IMR-90 (cell line): ENCODE measurements at regions not wholly inside any gene's neighbourhood (a gene's known extent, or its start where the extent isn't known, plus 50 kb on each side); places are given as distances from the start of the nearest gene placed in this dataset.

Experiments used
- ATAC-seq: fragments of 200-7000 bp; cut with Tn5 transposase; 2 replicates; pipeline ENCODE4 v1.9.1; 2020; ENCODE audit warnings: low read depth, mild to moderate bottlenecking, moderate library complexity
- BruUV-seq: library from RNA; stranded (reverse); fragments of 400-500 nt; replicated peaks from 2 replicates; lab custom pipeline; 2021; lab: Mats Ljungman, UMichigan
- CTCF ChIA-PET: fragments of 300-600 bp; formaldehyde crosslinking; extraction: SDS; loops from one replicate; lab custom pipeline; 2021; ENCODE audit warnings: antibody characterized with exemption; lab: Yijun Ruan, JAX
- POLR2A ChIA-PET: fragments of 300-600 bp; sonication (Branson Sonifier 250); formaldehyde crosslinking; loops from one replicate; lab custom pipeline; 2022; ENCODE audit warnings: antibody characterized with exemption; ENCODE audit not compliant: unreplicated experiment; lab: Charles Lee
- DNase-seq: peaks from one replicate; pipeline ENCODE4 v3.0.0; 2013
- H2AFZ ChIP-seq: replicated peaks from 2 replicates; pipeline ENCODE3; 2013; ENCODE audit warnings: low read length, mild to moderate bottlenecking; ENCODE audit not compliant: poor library complexity
- H2AK5ac ChIP-seq: 2 replicates; pipeline ENCODE4 v1.6.1; 2013; ENCODE audit warnings: low read depth, low read length, inconsistent platforms
- H2AK9ac ChIP-seq: replicated peaks from 2 replicates; pipeline ENCODE3; 2013; ENCODE audit warnings: mild to moderate bottlenecking, low read depth, low read length, moderate library complexity; ENCODE audit not compliant: poor library complexity
- H2BK120ac ChIP-seq: 2 replicates; pipeline ENCODE4 v1.6.1; 2013; ENCODE audit warnings: low read depth, low read length, inconsistent platforms
- H2BK15ac ChIP-seq: 3 replicates; pipeline ENCODE4 v1.6.1; 2013; ENCODE audit warnings: low read depth, low read length, inconsistent platforms
- H2BK20ac ChIP-seq: 2 replicates; pipeline ENCODE4 v1.6.1; 2013; ENCODE audit warnings: low read depth, mild to moderate bottlenecking, inconsistent platforms, low read length, moderate library complexity
- H2BK5ac ChIP-seq: 2 replicates; pipeline ENCODE4 v1.6.1; 2013; ENCODE audit warnings: mild to moderate bottlenecking, low read depth, low read length, inconsistent platforms; ENCODE audit not compliant: poor library complexity, severe bottlenecking
- H3K14ac ChIP-seq: replicated peaks from 2 replicates; pipeline ENCODE4 v1.6.1; 2013; ENCODE audit warnings: low read depth, low read length, inconsistent platforms
- H3K18ac ChIP-seq: 2 replicates; pipeline ENCODE4 v1.6.1; 2013; ENCODE audit warnings: low read depth, low read length, control low read depth
- H3K23ac ChIP-seq: 2 replicates; pipeline ENCODE4 v1.6.1; 2013; ENCODE audit warnings: low read depth, low read length, inconsistent platforms
- H3K27ac ChIP-seq: 2 replicates; pipeline ENCODE4 v1.5.1; 2013; ENCODE audit warnings: mild to moderate bottlenecking, control low read depth, low read length; ENCODE audit not compliant: insufficient read depth
- H3K27me3 ChIP-seq: 2 replicates; pipeline ENCODE4 v1.6.1; 2013; ENCODE audit warnings: low read length; ENCODE audit not compliant: control insufficient read depth, insufficient read depth
- H3K36me3 ChIP-seq: 2 replicates; pipeline ENCODE4 v1.6.1; 2013; ENCODE audit warnings: low read length, mixed read lengths; ENCODE audit not compliant: control insufficient read depth, insufficient read depth
- H3K4ac ChIP-seq: 2 replicates; pipeline ENCODE4 v1.6.1; 2013; ENCODE audit warnings: low read depth, low read length, inconsistent platforms
- H3K4me1 ChIP-seq: 2 replicates; pipeline ENCODE4 v1.6.1; 2013; ENCODE audit warnings: low read length, mixed read lengths; ENCODE audit not compliant: control insufficient read depth, insufficient read depth
- H3K4me2 ChIP-seq: 2 replicates; pipeline ENCODE4 v1.6.1; 2013; ENCODE audit warnings: low read depth, mild to moderate bottlenecking, control low read depth, low read length, moderate library complexity
- H3K4me3 ChIP-seq: 2 replicates; pipeline ENCODE4 v1.5.1; 2013; ENCODE audit warnings: low read depth, mild to moderate bottlenecking, control low read depth, low read length, moderate library complexity; ENCODE audit not compliant: insufficient read depth
- H3K56ac ChIP-seq: 2 replicates; pipeline ENCODE4 v1.6.1; 2013; ENCODE audit warnings: low read length, inconsistent platforms; ENCODE audit not compliant: insufficient read depth; ENCODE audit errors: extremely low read depth
- H3K79me1 ChIP-seq, 2 experiments: 2 replicates each; pipeline ENCODE4 v1.6.1; 2013; ENCODE audit warnings: low read length in 2 of 2, inconsistent platforms in 1 of 2, low read depth in 1 of 2
- H3K9ac ChIP-seq: 2 replicates; pipeline ENCODE4 v1.6.1; 2013; ENCODE audit warnings: low read depth, low read length, control low read depth
- H3K9me1 ChIP-seq: 2 replicates; pipeline ENCODE4 v1.6.1; 2013; ENCODE audit warnings: low read length, inconsistent platforms; ENCODE audit not compliant: insufficient read depth
- H3K9me3 ChIP-seq: 2 replicates; pipeline ENCODE4 v1.6.1; 2013; ENCODE audit warnings: low read length; ENCODE audit not compliant: control insufficient read depth, insufficient read depth
- H4K20me1 ChIP-seq: 2 replicates; pipeline ENCODE4 v1.6.1; 2013; ENCODE audit warnings: low read length, inconsistent platforms; ENCODE audit not compliant: insufficient read depth
- H4K5ac ChIP-seq: 2 replicates; pipeline ENCODE4 v1.6.1; 2013; ENCODE audit warnings: mild to moderate bottlenecking, low read depth, low read length, control low read depth
- H4K8ac ChIP-seq, 2 experiments: 2 replicates each; pipeline ENCODE4 v1.6.1; 2013; ENCODE audit warnings: low read depth in 2 of 2, low read length in 2 of 2, control low read depth in 1 of 2, inconsistent platforms in 1 of 2
- H4K91ac ChIP-seq: 2 replicates; pipeline ENCODE4 v1.6.1; 2013; ENCODE audit warnings: low read depth, low read length, inconsistent platforms; ENCODE audit not compliant: insufficient read depth
- BHLHE40 ChIP-seq: fragments of 150-350 bp; IDR thresholded peaks from 2 replicates; pipeline ENCODE4 v1.6.1; 2016; ENCODE audit warnings: mild to moderate bottlenecking, low read depth, low read length
- CEBPB ChIP-seq: IDR thresholded peaks from 2 replicates; pipeline ENCODE4 v1.6.1; 2012; ENCODE audit warnings: low read depth, low read length, improper control_type of control experiment
- CHD1 ChIP-seq: IDR thresholded peaks from 2 replicates; pipeline ENCODE4 v1.6.1; 2012; ENCODE audit warnings: low read depth, low read length, improper control_type of control experiment
- FOS ChIP-seq: fragments of 150-350 bp; IDR thresholded peaks from 2 replicates; pipeline ENCODE4 v1.6.1; 2016; ENCODE audit warnings: low read depth, low read length
- MAFK ChIP-seq: IDR thresholded peaks from 2 replicates; pipeline ENCODE4 v1.6.1; 2012; ENCODE audit warnings: low read depth, low read length, improper control_type of control experiment
- MAZ ChIP-seq: IDR thresholded peaks from 2 replicates; pipeline ENCODE4 v1.6.1; 2012; ENCODE audit warnings: low read depth, mild to moderate bottlenecking, low read length, improper control_type of control experiment, moderate library complexity, borderline replicate concordance
- MXI1 ChIP-seq: IDR thresholded peaks from 2 replicates; pipeline ENCODE4 v1.6.1; 2012; ENCODE audit warnings: low read depth, mild to moderate bottlenecking, low read length, moderate library complexity, borderline replicate concordance
- POLR2A ChIP-seq: IDR thresholded peaks from 2 replicates; pipeline ENCODE4 v1.6.1; 2012; ENCODE audit warnings: mild to moderate bottlenecking, low read depth, low read length
- RAD21 ChIP-seq: IDR thresholded peaks from 2 replicates; pipeline ENCODE4 v1.6.1; 2012; ENCODE audit warnings: low read length, improper control_type of control experiment
- RCOR1 ChIP-seq: IDR thresholded peaks from 2 replicates; pipeline ENCODE4 v1.6.1; 2012; ENCODE audit warnings: mild to moderate bottlenecking, low read length, improper control_type of control experiment; ENCODE audit not compliant: insufficient replicate concordance
- RFX5 ChIP-seq: IDR thresholded peaks from 2 replicates; pipeline ENCODE4 v1.8.0; 2012; ENCODE audit warnings: low read depth, mild to moderate bottlenecking, low read length, moderate library complexity
- SMC3 ChIP-seq: fragments of 150-350 bp; IDR thresholded peaks from 2 replicates; pipeline ENCODE4 v1.6.1; 2016; ENCODE audit warnings: low read depth, mild to moderate bottlenecking, antibody characterized with exemption, low read length, moderate library complexity
- WGBS, 2 experiments: methylation state at CpG; one replicate each; pipeline versions ENCODE4 v1.1.5 to v1.1.7; 2013; ENCODE audit warnings: missing lambda C conversion rate in 2 of 2; ENCODE audit not compliant: insufficient read length in 1 of 2; ENCODE audit errors: extremely low coverage in 2 of 2; 5-methylcytosine and 5-hydroxymethylcytosine counted together
- dilution Hi-C: fragments of 300-500 bp; cut with HindIII; formaldehyde crosslinking; loops from one replicate; pipeline ENCODE4 v1.14.3; 2018; ENCODE audit warnings: low sequenced_read_pairs; ENCODE audit not compliant: unreplicated experiment
- in situ Hi-C: fragments of 300-500 bp; cut with MboI; formaldehyde crosslinking; loops from 3 replicates; pipeline ENCODE4 v1.14.3; 2019; ENCODE audit warnings: low sequenced_read_pairs, inconsistent platforms, mixed read lengths
- intact Hi-C: fragments of 100-400 bp; cut with micrococcal nuclease; formaldehyde crosslinking; loops from 2 replicates; pipeline ENCODE4 v1.10.0; 2022
- TF ChIP-seq, protein P1 (sequence below): conservative IDR thresholded peaks from 2 replicates; pipeline ENCODE4 v1.5.1; 2012; ENCODE audit warnings: mild to moderate bottlenecking, low read depth, low read length, improper control_type of control experiment
- TF ChIP-seq, protein P2 (sequence below): fragments of 150-350 bp; IDR thresholded peaks from 2 replicates; pipeline ENCODE4 v1.6.1; 2016; ENCODE audit warnings: low read depth, mild to moderate bottlenecking, low read length, moderate library complexity, borderline replicate concordance
- TF ChIP-seq, protein P3 (sequence below): fragments of 150-350 bp; IDR thresholded peaks from 2 replicates; pipeline ENCODE4 v1.6.1; 2017; ENCODE audit warnings: mild to moderate bottlenecking, antibody characterized with exemption, low read length, low read depth

GRCh38 chr12:67217647-67218046 is 51.5 kb upstream of the CAND1 start:
- no TSS peak for BruUV-seq
- Histone ChIP-seq H3K23ac (no peak overlapping the region), H3K4me2 (no peak overlapping the region), H3K9me3 (no peaks in the 10 kb centered on the region), H3K27ac (no peak overlapping the region), H4K5ac (no peak overlapping the region), H3K4me1 (no peaks in the 10 kb centered on the region), H3K9ac (no peak overlapping the region), H2BK15ac (no peak overlapping the region), H2BK120ac (no peak overlapping the region), H2AFZ (no peak overlapping the region), H3K9me1 (no peaks in the 10 kb centered on the region), H3K14ac (no peak overlapping the region), H2BK20ac (no peak overlapping the region), H4K91ac (no peak overlapping the region), H2AK5ac (no peak overlapping the region), H3K4ac (no peak overlapping the region), H3K36me3 (no peaks in the 10 kb centered on the region), H3K18ac (no peak overlapping the region), H4K8ac (no peak overlapping the region), H3K4me3 (no peak overlapping the region), H2AK9ac (no peak overlapping the region), H3K56ac (no peak overlapping the region), H2BK5ac (no peak overlapping the region), H4K20me1 (no peaks in the 10 kb centered on the region), H3K79me1 (no peaks in the 10 kb centered on the region), H3K27me3 (peaks cover 2% of the 10 kb centered on the region; the same call in 1 of the 2 replicates)
- WGBS, 2 experiments = 47% methylated on average over 3 of the region's 6 CpGs; no CpG with 5 or more reads in 1 of the 2 experiments
- no peak for DNase-seq
- in situ Hi-C loops (no loop called here), intact Hi-C loops (no loop called here), dilution Hi-C loops (no loop called here)
- no peak for TF ChIP-seq FOS
- TF ChIP-seq, protein P1, sequence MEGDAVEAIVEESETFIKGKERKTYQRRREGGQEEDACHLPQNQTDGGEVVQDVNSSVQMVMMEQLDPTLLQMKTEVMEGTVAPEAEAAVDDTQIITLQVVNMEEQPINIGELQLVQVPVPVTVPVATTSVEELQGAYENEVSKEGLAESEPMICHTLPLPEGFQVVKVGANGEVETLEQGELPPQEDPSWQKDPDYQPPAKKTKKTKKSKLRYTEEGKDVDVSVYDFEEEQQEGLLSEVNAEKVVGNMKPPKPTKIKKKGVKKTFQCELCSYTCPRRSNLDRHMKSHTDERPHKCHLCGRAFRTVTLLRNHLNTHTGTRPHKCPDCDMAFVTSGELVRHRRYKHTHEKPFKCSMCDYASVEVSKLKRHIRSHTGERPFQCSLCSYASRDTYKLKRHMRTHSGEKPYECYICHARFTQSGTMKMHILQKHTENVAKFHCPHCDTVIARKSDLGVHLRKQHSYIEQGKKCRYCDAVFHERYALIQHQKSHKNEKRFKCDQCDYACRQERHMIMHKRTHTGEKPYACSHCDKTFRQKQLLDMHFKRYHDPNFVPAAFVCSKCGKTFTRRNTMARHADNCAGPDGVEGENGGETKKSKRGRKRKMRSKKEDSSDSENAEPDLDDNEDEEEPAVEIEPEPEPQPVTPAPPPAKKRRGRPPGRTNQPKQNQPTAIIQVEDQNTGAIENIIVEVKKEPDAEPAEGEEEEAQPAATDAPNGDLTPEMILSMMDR = no peak
- TF ChIP-seq BHLHE40 = no peak
- no peak for TF ChIP-seq MXI1
- TF ChIP-seq, protein P2, sequence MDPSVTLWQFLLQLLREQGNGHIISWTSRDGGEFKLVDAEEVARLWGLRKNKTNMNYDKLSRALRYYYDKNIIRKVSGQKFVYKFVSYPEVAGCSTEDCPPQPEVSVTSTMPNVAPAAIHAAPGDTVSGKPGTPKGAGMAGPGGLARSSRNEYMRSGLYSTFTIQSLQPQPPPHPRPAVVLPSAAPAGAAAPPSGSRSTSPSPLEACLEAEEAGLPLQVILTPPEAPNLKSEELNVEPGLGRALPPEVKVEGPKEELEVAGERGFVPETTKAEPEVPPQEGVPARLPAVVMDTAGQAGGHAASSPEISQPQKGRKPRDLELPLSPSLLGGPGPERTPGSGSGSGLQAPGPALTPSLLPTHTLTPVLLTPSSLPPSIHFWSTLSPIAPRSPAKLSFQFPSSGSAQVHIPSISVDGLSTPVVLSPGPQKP = no peak
- TF ChIP-seq MAZ = no peak
- no peak for TF ChIP-seq RAD21
- TF ChIP-seq CHD1 = no peak
- no peak for TF ChIP-seq MAFK
- no peak for TF ChIP-seq SMC3
- no peak for TF ChIP-seq CEBPB
- TF ChIP-seq, protein P3, sequence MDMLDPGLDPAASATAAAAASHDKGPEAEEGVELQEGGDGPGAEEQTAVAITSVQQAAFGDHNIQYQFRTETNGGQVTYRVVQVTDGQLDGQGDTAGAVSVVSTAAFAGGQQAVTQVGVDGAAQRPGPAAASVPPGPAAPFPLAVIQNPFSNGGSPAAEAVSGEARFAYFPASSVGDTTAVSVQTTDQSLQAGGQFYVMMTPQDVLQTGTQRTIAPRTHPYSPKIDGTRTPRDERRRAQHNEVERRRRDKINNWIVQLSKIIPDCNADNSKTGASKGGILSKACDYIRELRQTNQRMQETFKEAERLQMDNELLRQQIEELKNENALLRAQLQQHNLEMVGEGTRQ = no peak
- no peak for TF ChIP-seq RCOR1
- TF ChIP-seq POLR2A = no peak
- no peak for TF ChIP-seq RFX5
- ChIA-PET POLR2A (no interaction called here), CTCF (no interaction called here)
- no peak for ATAC-seq
